K562 (cell line): ENCODE measurements at regions not wholly inside any gene's neighbourhood (a gene's known extent, or its start where the extent isn't known, plus 50 kb on each side); places are given as distances from the start of the nearest gene placed in this dataset.

Source experiments
- ATAC-seq: fragments of 200-7000 bp; cut with Tn5 transposase; 3 replicates; pipeline ENCODE4 v1.9.1; 2020; ENCODE audit warnings: moderate library complexity
- BruUV-seq: library from RNA; stranded (reverse); fragments of 400-500 nt; replicated peaks from 2 replicates; lab custom pipeline; 2021; lab: Mats Ljungman, UMichigan
- CTCF ChIA-PET: fragments of 300-600 bp; formaldehyde crosslinking; extraction: SDS; loops from one replicate; lab custom pipeline; 2021; ENCODE audit warnings: low intra/inter-chr PET ratio; lab: Yijun Ruan, JAX
- POLR2A ChIA-PET: fragments of 300-600, 350-650 bp; sonication (Branson Sonifier 250); formaldehyde crosslinking; extraction: SDS; loops from one replicate; lab custom pipeline; 2021; ENCODE audit warnings: antibody characterized with exemption, inconsistent platforms; lab: Yijun Ruan, JAX
- DNase-seq, 4 experiments: peaks; one replicate each; pipeline versions ENCODE4 v3.0.0 to v3.0.0-alpha.2; 2011 to 2018; ENCODE audit warnings: low spot score in 3 of 4, mixed read lengths in 3 of 4; ENCODE audit errors: extremely low read depth in 1 of 4
- FAIRE-seq: peaks from 2 replicates; lab custom pipeline; 2011; peaks lifted over from hg19 to GRCh38; lab: Jason Lieb, UNC
- H2AFZ ChIP-seq: 2 replicates; pipeline ENCODE4 v1.6.0; 2011; ENCODE audit warnings: low read depth, low read length, control low read depth, inconsistent platforms
- H3K27ac ChIP-seq: fragments of 200-600 bp; 3 replicates; pipeline ENCODE4 v1.8.0; 2011; ENCODE audit warnings: low read depth, mild to moderate bottlenecking, control low read depth, inconsistent platforms, low read length, moderate library complexity, mixed read lengths; ENCODE audit errors: extremely low read depth
- H3K27me3 ChIP-seq, 2 experiments: fragments of 300-600 bp in 1 of 2; 2 replicates in 1 of 2; 3 replicates in 1 of 2; pipeline versions ENCODE4 v1.6.0 to v1.8.0; 2011; ENCODE audit warnings: inconsistent platforms in 2 of 2, low read length in 2 of 2, mild to moderate bottlenecking in 1 of 2, mixed read lengths in 1 of 2, moderate library complexity in 1 of 2; ENCODE audit not compliant: control insufficient read depth in 2 of 2, insufficient read depth in 2 of 2
- H3K36me3 ChIP-seq: fragments of 300-600 bp; 3 replicates; pipeline ENCODE4 v1.8.0; 2011; ENCODE audit warnings: mild to moderate bottlenecking, low read length, inconsistent platforms; ENCODE audit not compliant: control insufficient read depth, insufficient read depth
- H3K4me1 ChIP-seq, 2 experiments: fragments of 200-600 bp in 1 of 2; replicated peaks in 1 of 2; 2 replicates in 1 of 2; 3 replicates in 1 of 2; pipeline versions ENCODE4 v1.5.1 to v1.8.0; 2011; ENCODE audit warnings: inconsistent platforms in 2 of 2, low read length in 2 of 2, mild to moderate bottlenecking in 1 of 2, mixed read lengths in 1 of 2, moderate library complexity in 1 of 2; ENCODE audit not compliant: control insufficient read depth in 2 of 2, insufficient read depth in 2 of 2
- H3K4me2 ChIP-seq: 2 replicates; pipeline ENCODE4 v1.6.1; 2011; ENCODE audit warnings: low read length, control low read depth, inconsistent platforms, mixed read lengths; ENCODE audit not compliant: insufficient read depth
- H3K4me3 ChIP-seq: fragments of 200-600 bp; sonication (generic), shearing (Covaris generic); 2 replicates; pipeline ENCODE4 v1.5.1; 2016; ENCODE audit warnings: control low read depth, inconsistent platforms
- H3K79me2 ChIP-seq: fragments of 200-600 bp; 3 replicates; pipeline ENCODE4 v1.8.0; 2011; ENCODE audit warnings: low read length, inconsistent platforms; ENCODE audit not compliant: control insufficient read depth, insufficient read depth
- H3K9ac ChIP-seq, 2 experiments: 2 replicates each; pipeline versions ENCODE4 v1.6.0 to v1.6.1; 2011; ENCODE audit warnings: low read depth in 2 of 2, low read length in 2 of 2, control low read depth in 1 of 2, inconsistent platforms in 1 of 2, mild to moderate bottlenecking in 1 of 2, mixed read lengths in 1 of 2; ENCODE audit not compliant: insufficient read depth in 1 of 2
- H3K9me1 ChIP-seq: one replicate; pipeline ENCODE4 v1.6.0; 2011; ENCODE audit warnings: inconsistent platforms, mild to moderate bottlenecking, low read length, moderate library complexity; ENCODE audit not compliant: control insufficient read depth, insufficient read depth
- H3K9me3 ChIP-seq: replicated peaks from 2 replicates; pipeline ENCODE4 v1.5.1; 2011; ENCODE audit warnings: low read depth, low read length, inconsistent platforms; ENCODE audit not compliant: control insufficient read depth, insufficient read depth
- H4K20me1 ChIP-seq: replicated peaks from 2 replicates; pipeline ENCODE4 v1.6.1; 2011; ENCODE audit warnings: low read length, inconsistent platforms, mixed read lengths; ENCODE audit not compliant: control insufficient read depth, insufficient read depth
- IFI16 ChIP-seq: fragments of 250-450 bp; sonication (Bioruptor Pico); IDR thresholded peaks from 2 replicates; pipeline ENCODE4 v2.1.2; 2022; ENCODE audit warnings: mild to moderate bottlenecking, inconsistent platforms
- RBM25 ChIP-seq: fragments of 200-400 bp; formaldehyde crosslinking; IDR thresholded peaks from 2 replicates; pipeline ENCODE4 v1.6.1; 2018; ENCODE audit warnings: low read length, low read depth, moderate library complexity; ENCODE audit not compliant: severe bottlenecking
- RFX7 ChIP-seq: fragments of 250-450 bp; sonication (Bioruptor Pico); IDR thresholded peaks from 2 replicates; pipeline ENCODE4 v1.5.1; 2021; ENCODE audit warnings: mild to moderate bottlenecking
- ZFP30 ChIP-seq: fragments of 250-450 bp; sonication (Bioruptor Pico); IDR thresholded peaks from 2 replicates; pipeline ENCODE4 v1.8.0; 2022; ENCODE audit warnings: moderate library complexity, mild to moderate bottlenecking, inconsistent platforms, borderline replicate concordance
- WGBS: fragments of 100-300 bp; shearing (Covaris generic); methylation state at CpG from one replicate; pipeline ENCODE4 v1.1.6; 2016; ENCODE audit warnings: low coverage, mixed read lengths; ENCODE audit not compliant: insufficient coverage; ENCODE audit errors: missing lambda C conversion rate; 5-methylcytosine and 5-hydroxymethylcytosine counted together
- in situ Hi-C: fragments of 300-500 bp; cut with MboI; formaldehyde crosslinking; loops from 4 replicates; pipeline ENCODE4 v1.15.0; 2018; ENCODE audit warnings: inconsistent platforms, mixed read lengths
- intact Hi-C: fragments of 100-400 bp; cut with micrococcal nuclease; formaldehyde crosslinking; loops from 2 replicates; pipeline ENCODE4 v1.14.2; 2022

DNA sequence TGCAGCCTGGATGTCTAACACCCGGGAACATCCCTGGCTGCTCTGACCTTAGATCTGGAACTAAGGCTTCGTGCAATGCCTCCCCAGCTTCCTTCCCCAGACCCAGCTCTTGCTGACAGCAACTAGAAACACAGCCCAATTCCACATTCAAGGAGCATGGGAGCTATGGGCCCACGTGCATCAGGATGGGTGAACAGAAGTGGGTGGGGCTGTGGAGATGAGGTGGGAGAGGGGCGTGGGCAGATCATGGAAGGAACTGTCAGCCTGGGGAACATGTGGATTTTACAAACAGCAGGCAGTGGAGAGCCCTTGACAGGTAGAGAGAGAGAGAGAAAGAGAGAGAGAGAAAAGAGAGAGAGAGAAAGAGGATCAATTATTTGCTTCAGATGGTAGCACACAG is 231.6 kb downstream of the MATN1 start:
- intact Hi-C loops (no loop called here), in situ Hi-C loops (loop anchor here (5.0 kb wide), 1 partner anchor 395 kb away; no protein-coding TSS in a partner anchor)
- TF ChIP-seq IFI16 (CRISPR knock-in tag) (no peak), RFX7 (CRISPR knock-in tag) (no peak)
- Histone ChIP-seq H3K9ac (no peak overlapping the region), H3K9me1 (no peaks in the 10 kb centered on the region), H3K79me2 (no peaks in the 10 kb centered on the region), H3K4me3 (no peak overlapping the region), H3K27me3 (peaks cover 0 to 4% of the 10 kb centered on the region in 2 experiments; a peak in 2 of 5 replicates), H2AFZ (no peak overlapping the region), H4K20me1 (no peaks in the 10 kb centered on the region), H3K4me1 (no peaks in the 10 kb centered on the region), H3K4me2 (no peak overlapping the region), H3K27ac (no peak overlapping the region), H3K9me3 (no peaks in the 10 kb centered on the region), H3K36me3 (no peaks in the 10 kb centered on the region)
- DNase-seq (no peak), FAIRE-seq (no peak), ATAC-seq (no peak)
- no TSS peak for BruUV-seq
- WGBS, result 0% methylated on average over 4 of the region's 4 CpGs
- POLR2A ChIA-PET, result no interaction called here
- CTCF ChIA-PET, result no interaction called here

GRCh38 chr1:30490554-30491053 is 232.8 kb downstream of the MATN1 start:
- POLR2A ChIA-PET, result interaction anchor here (1.1 kb wide), 1 partner anchor 17 kb away, joined by 4 read pairs; no protein-coding TSS in a partner anchor
- no peaks in the 10 kb centered on the region for H3K9me1 ChIP-seq
- no peaks in the 10 kb centered on the region for H3K79me2 ChIP-seq
- H3K27me3 ChIP-seq, result peaks cover 0 to 4% of the 10 kb centered on the region in 2 experiments; a peak in 2 of 5 replicates
- WGBS, result 2% methylated on average over 3 of the region's 3 CpGs
- no peak overlapping the region for H2AFZ ChIP-seq
- CTCF ChIA-PET, result no interaction called here
- in situ Hi-C loops (loop anchor here (5.0 kb wide), 1 partner anchor 393 kb away; no protein-coding TSS in a partner anchor), intact Hi-C loops (no loop called here)
- no peaks in the 10 kb centered on the region for H3K36me3 ChIP-seq
- FAIRE-seq (no peak), ATAC-seq (no peak), DNase-seq (no peak)
- H3K9ac ChIP-seq, result no peak overlapping the region
- H4K20me1 ChIP-seq, result no peaks in the 10 kb centered on the region
- no peak overlapping the region for H3K4me3 ChIP-seq
- H3K27ac ChIP-seq, result no peak overlapping the region
- BruUV-seq, result no TSS peak
- no peak overlapping the region for H3K4me2 ChIP-seq
- no peaks in the 10 kb centered on the region for H3K9me3 ChIP-seq
- peak; percentile 55 for TF ChIP-seq RBM25
- no peak for TF ChIP-seq ZFP30 (CRISPR knock-in tag)
- no peaks in the 10 kb centered on the region for H3K4me1 ChIP-seq
